GM18909 (cell line): ENCODE measurements at regions not wholly inside any gene's neighbourhood (a gene's known extent, or its start where the extent isn't known, plus 50 kb on each side); places are given as distances from the start of the nearest gene placed in this dataset.

Experiments used
- ATAC-seq: cut with Tn5 transposase; IDR thresholded peaks from one replicate; pipeline ENCODE4 v1.9.1; 2021; ENCODE audit warnings: mild to moderate bottlenecking; ENCODE audit not compliant: unreplicated experiment, poor library complexity

GRCh38 chr6:110033101-110033500 is 55.0 kb downstream of the GPR6 start:
- no peak for ATAC-seq

DNA sequence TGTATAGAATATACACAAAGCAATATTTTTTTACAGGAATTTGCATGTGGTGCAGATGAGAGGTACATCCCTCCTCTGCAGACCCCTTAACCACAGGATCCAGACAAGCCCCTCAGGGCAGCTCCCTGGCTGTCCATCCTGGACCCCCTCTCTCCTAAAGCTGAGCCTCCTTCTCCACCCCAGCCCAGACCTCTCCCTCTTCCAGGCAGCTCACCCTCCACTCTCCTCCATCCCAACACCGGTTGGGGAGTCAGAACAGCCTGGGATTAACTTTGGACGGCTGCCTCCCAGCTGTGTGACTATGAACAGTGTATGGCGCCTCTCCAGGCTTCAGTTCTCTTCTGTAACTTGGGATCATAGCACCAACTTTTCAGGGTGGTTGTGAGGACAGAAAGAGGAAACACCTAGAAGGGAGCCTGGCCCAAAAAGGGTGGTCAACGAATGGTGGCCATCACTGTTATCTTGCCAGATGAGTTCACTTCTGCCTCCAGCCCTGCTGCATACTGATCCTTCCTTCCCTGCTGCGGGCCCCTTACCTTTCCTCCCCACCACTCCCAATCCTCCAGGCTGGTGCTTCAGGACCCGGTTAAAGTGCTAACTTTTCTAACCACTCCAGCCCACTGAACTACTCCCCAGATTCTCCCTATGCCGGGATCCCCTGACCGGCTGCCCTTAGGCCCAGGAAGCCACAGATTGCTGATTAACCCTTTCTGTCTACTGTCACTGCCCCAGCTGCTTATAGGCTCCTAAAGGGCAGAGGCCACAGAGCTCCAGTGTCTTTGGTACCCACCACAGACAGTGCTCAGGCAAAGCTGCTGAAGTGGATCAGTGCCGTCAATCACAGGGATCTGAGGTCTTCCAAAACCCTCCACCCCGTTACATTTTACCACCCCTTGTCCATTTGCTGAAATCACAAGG is 55.9 kb downstream of the GPR6 start:
- no peak for ATAC-seq

GRCh38 chr6:110034667-110035036 is 56.5 kb downstream of the GPR6 start:
- ATAC-seq = no peak

GRCh38 chr6:110035321-110035720 is 57.2 kb downstream of the GPR6 start:
- ATAC-seq = no peak

DNA sequence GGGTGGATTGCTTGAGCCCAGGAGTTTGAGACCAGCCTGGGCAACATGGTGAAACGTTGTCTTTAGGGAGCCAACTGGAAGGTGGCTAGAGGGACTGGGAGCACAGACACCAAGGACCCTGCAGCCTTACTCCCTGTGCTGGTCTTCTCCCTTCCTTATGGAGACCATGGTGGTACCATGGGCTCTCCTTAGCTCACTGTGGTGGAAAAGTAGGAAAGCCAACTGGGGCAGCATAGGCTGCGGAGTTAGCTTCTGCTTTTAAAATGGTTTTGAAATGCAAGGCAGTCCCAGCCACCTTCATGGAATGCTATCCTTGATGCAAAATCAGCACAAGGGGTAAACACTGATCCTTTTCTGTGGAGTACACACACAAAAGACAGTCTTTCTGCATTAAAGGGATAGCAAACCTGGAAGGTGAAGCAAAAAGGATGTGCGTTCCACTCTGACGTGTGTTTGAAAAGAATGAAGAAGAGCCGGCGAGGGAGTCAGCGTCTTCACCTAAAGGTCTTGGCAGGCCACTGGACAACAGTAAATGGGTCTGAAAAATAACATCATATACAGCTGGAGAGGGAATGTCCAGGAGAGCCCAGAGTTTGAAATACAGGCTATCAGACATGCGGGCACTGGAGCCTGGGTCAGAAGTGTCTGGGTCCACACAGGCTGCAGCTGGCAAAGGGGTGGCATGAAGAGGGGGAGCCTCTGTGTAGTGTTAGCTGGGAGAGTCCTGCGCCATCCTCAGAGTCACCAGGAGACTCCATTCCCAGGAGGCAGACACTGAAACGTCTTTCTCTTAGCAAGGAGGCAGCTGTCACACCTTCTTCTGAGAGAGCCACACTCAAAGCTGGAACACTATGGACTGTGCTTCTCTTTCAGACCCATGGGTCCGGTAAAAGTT is 58.5 kb downstream of the GPR6 start:
- no peak for ATAC-seq

DNA sequence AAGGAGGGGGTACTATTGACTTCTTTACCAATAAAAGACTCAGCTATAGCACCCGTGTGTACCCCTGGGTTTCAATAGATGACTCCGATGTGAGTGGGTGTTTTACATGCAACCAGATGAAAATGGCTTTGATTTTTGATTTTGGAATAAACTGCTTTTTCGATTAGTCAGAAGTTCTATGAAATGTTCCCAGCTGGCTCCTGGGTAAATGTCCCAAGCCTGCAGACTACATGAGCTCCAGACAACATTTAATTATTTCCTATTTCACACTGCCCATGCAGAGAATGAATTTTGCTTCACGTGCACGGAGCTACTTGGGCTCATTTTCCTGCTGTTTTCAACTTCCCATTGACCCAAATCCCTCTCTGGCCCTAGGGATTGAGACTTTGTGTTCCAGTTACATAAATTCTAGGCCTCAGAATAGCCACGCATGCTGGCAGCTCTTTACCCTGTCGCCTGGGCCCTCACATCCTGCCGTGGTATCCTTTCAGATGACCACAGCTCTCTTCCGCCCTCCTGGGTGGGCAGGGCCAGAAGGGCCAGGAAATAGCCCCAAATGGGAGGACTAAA is 59.7 kb downstream of the GPR6 start:
- ATAC-seq = no peak

DNA sequence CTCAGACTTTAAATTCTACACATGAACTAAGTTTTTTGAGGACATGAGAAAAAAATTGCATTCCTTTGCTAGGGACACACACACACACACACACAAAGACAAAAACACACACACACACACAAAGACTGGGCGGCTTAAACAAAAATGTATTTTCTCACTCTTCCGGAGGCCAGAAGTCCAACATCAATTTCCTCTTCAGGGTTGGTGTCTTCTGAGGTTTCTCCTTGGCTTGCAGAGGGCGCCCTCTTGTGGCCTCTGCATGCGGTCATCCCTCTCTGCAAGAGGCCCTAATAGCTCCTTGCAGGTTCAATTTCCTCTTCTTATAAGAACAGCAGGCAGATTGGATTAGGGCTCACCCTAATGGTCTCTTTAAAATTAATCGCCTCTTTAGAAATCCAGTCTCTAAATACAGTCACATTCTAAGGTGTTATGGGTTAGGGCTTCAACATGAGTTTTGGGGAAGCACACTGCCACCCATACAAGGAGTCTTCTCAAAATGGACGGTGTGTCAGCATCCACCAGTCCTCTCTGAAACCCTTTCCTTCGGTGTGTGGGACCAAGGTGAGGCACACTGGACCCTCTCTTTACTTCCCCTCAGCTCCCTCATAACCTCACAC is 61.4 kb downstream of the GPR6 start:
- peak; percentile 85 for ATAC-seq

- ATAC-seq = peak; percentile 49
Observed at GRCh38 chr6:110039981-110040383, 61.9 kb downstream of the GPR6 start.

- no peak for ATAC-seq
Observed at GRCh38 chr6:110040716-110041115, 62.6 kb downstream of the GPR6 start.

- ATAC-seq = no peak
Observed at GRCh38 chr6:110041126-110041525, 63.0 kb downstream of the GPR6 start.

DNA sequence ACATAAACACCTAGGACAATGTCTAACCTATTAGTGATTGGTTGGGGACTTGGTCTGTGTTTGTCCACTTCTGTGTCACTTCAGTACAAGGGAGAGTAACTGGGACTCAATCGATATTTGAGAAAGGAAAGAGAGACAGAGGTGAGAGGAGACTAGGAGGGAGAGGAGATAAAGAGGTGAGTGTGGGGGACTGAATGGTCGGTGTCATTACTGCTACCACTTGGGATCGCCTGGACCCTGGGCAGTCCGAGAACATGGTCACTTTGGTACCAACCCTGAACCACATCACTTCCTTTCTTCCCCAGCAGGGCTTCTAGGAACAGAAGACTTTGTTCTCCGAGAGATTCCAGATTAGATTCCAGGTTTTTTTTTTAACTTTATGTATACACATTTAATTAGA is 63.7 kb downstream of the GPR6 start:
- no peak for ATAC-seq

GRCh38 chr6:110042670-110043296 is 64.7 kb downstream of the GPR6 start:
- no peak for ATAC-seq

DNA sequence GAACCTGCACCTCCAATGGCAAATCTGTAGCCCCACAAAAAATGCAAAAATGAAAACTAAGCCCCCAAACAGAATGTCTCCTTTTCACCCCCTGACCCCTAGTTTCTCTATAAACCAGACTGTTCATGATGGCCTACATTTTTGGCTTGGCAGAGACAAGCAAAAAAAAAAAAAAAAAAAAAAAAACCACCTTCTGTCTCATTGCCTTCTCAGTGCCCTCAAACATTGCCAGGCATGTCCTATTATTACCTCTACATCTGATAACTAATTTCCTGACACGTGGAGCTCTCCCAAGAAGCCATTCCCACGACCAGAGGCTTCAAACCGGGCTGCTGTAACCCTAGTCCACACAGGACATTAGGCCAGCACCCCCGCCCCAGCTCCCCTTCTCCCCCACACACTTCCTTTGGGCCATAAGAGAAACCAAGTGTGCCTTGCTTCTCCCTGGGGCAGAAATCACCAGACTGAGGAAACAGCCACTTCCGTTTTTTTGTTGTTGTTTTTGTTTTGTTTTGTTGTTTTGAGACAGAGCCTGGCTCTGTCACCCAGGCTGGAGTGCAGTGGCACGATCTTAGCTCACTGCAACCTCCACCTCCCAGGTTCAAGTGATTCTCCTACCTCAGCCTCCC is 65.4 kb downstream of the GPR6 start:
- no peak for ATAC-seq

GRCh38 chr6:110044096-110044495 is 66.0 kb downstream of the GPR6 start:
- ATAC-seq = no peak

GRCh38 chr6:110044622-110045021 is 66.5 kb downstream of the GPR6 start:
- ATAC-seq = no peak

DNA sequence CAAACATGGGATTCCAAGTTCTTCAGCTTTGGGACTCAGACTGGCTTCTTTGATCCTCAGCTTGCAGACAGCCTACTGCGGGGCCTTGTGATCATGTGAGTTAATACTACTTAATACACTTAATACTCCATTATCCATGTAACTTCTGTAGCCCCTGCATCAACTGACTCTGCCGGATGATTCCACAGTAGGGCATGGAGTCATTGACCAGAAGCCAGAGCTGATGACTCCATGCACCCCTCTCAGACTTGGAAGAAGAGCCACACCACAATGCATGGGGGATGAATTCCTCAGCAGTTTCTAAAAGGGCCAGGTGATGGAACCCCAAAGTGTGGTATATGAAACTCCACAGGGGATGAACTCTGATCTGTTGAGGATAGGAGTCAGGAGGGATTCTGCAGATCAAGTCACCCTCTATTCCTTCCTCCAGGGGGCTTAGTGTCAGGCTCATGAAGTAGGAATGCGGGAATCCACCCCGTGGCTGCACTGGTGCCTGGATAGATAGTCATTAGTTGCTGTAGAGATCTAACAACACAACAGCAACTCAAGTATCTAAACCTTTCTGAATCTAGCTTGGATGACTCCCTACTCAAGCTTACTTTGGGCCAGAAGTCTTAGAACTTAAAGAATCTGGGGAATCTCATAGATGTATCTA is 70.2 kb downstream of the GPR6 start:
- ATAC-seq = no peak

DNA sequence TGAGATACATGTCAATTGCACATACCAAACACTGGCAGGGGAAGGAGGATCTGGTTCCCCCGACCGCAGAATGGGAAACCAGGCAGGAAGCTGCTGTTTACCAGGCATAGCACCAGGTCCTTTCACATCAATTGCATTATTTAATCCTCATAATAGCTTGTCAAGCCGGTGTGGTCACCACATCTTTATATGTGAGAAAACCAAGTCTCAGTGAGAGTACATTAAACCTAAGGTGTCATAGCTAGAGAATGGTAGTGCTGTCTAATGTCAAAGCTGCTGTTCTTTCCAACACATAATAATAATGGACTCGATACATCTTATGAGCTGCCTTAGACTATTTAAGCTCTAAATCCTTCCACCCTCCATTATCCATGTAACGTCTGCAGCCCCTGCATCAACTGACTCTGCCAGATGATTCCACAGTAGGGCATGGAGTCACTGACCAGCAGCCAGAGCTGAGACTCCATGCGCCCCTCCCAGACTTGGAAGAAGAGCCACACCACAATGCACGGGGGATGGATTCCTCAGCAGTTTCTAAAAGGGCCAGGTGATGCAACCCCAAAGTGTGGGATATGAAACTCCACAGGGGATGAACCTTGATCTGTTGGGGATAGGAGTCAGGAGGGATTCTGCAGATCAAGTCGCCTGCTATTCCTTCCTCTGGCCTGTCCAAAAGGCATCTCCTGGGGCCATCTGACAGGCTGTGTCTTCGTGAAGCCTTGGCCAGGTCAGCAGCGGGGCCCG is 71.8 kb downstream of the GPR6 start:
- ATAC-seq = no peak
